NCI-H526 (cell line): ENCODE measurements at regions not wholly inside any gene's neighbourhood (a gene's known extent, or its start where the extent isn't known, plus 50 kb on each side); places are given as distances from the start of the nearest gene placed in this dataset.
"Not testable (repeated sequence)": the region's sequence is repeated elsewhere in the genome, so short reads cannot be mapped to it uniquely, and the experiment has no call there.

Source experiments
- DNase-seq, 2 experiments: peaks; one replicate each; lab custom pipeline; 2025; lab: John Stamatoyannopoulos, UW

DNA sequence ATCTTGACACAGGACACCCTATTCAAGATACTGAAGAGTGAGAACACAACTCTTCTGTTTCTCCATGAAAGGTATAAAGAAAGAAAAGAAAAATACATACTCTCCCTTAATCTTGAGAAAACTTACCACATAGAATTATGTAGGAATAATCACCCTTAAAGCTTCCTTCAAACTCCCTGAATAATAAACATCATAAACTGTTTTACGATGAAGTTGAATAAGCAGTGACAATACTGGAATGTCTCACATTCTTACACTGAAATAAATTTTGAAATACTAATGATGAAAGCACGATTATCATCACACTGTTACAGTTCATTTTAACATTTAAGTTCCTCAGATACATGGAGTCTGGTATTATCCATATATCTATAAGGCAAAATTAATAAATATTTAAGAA, 306.2 kb downstream of the IPMK start:
- DNase-seq = no peak

DNA sequence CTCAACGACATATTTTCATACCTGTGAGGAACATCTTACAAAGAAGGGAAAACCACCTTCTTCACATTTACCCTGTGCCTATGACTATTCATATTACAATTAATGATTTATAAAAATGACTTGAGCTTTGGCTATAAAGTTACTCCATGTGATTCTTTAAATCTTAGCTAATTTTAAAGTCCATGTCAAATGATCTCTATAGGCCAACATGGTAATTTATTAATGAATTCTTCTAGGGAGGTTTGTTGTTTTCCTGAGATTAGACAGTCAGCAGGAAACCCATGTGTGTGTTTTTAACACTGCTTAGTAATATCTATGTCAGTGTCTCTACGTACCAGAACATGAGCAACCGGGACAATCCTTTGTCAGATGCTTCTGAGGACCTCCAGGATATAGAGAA, 307.3 kb downstream of the IPMK start:
- DNase-seq = no peak

DNA sequence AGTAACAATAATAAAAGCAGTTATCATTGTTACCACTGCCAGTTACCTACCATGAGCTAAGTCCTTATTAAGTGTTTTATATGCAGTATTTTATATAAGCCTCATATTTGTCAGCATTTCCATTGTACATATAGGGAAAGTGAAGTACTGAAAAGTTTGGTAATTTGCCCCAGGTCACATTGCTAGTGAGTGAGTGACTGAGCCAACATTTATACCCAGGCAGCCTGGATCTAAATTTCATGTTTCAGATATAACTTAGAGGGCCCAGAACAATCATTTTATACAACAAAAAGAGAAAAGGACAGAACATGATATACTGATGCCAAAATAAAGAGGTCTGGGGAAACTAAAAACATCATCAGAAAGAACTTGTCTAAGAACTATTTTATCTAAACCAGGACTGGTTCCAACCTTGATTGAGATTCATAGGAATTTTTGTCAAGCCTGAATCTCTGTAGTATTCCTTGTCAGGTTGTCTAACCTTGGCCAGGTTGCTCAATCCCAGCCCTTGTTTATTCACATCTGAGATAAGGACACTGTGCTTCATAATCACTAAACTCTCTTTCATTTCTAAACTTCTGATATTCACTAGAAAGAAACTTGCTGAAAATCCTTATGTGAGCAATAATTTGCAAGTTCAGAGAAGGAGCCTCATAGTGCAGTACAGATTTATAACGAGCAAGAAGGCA, 308.2 kb downstream of the IPMK start:
- DNase-seq = no peak

DNA sequence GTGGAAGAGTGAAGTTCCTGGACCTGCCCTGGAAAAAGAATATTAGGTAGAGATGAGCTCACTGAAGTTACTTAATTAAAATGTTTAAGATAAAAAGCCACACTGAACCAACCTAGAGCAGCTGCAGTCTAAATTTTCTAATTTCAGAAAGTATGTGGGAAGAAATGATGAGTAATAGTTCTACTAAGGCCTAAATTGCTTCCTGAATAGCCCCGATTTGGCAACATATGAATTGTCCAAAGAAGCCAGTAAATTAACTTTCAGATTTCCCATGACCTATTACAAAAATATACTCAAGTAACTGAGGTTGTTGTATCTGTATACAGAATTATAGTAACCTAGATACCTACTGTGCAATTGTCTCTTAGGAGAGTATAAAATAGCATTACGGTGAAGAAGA, 312.6 kb downstream of the IPMK start:
- DNase-seq = no peak

DNA sequence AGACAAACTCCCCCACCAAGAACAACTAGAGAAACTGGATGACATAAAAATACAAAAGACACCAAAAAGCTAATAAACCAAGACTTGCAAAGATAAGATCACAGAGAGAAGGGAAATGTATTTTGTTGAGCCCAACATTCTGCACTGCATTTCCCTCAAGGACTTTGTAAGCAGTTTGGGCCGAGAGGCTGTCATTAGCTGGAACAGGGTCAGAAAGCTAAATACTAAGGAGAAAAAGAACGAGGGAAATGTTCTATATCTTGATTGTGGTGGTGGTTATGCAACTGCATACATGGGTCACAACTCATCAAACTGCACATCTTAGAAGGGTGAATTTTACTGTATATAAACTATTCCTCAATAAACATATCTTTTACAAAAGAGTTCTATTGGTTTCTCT, 315.0 kb downstream of the IPMK start:
- DNase-seq = no peak

DNA sequence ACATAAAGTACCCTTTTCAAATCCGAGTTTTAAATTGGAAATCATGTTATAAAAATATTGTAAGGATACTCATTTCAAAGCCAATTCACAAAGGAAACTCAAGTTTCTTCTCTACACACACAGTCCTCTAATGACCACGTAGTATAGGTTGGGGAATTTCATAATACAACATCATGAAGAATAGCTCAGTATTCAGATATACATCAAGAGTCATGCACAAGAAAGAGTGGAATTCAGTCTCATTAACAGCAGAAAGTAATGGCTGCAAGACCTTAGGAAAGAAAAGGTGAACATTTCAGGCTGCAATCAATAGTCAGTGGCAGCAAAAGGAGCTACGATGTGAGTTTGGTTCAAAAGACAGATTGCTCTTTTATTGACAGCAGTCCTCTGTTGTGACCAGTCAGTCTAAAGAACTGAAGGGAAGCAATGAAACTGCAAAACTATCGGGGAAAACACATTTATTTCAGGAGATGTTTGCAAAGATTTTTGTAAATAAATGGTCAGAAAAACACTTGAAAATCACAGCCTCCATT, 317.2 kb downstream of the IPMK start:
- no peak for DNase-seq

DNA sequence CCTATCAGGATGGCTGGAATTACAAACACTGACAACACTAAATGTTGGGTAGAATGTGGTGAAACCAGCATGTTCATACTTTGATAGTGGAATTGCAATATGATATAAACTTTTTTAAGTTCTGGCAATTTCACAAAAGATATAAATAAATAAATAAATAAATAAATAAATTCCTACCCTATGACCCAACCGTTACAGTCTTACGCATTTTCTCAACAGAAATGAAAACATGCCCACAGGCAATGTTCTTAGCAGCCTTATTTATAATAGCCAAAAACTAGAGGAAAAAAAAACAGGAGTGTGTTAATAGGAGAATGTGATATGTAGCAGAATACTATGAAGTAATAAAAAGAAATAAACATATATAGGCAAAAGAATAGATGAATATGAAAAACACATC, 318.9 kb downstream of the IPMK start:
- DNase-seq = no peak

DNA sequence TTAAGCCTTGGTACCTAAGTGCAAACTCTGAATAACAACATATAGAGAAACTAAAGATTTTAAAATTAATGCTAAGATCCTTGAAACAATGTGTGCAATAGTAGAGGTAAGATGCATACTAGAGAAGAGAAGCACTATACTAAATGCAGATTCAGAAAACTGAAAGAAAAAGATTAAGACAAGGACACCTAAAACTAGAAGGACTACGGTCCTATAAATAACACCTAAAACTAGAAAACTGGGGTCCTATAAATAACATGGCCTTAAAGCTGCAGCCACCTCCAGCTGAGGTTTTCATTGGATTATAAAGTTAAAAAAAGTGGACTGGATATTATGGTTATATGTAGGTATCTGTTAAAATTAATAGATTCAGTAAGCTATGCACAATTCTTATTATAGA, 320.9 kb downstream of the IPMK start:
- DNase-seq = no peak

DNA sequence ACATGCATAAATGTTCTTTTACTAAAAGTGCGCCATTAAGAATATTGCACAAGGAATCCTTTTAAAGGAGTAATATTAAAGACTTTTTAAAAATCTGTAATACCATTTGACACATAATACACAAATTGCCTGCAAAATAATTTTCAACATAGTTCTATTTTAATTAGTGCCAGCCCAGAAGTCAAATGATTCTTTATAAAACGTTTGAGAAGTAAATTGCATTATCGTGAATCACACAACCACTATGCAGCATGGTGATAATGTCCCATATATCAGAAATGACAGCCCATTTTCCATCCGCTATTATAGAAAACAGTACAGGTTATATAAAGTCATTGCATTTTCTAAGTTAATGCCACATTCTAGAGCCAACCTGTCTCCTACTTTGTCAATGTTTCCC, 324.0 kb downstream of the IPMK start:
- no peak for DNase-seq

DNA sequence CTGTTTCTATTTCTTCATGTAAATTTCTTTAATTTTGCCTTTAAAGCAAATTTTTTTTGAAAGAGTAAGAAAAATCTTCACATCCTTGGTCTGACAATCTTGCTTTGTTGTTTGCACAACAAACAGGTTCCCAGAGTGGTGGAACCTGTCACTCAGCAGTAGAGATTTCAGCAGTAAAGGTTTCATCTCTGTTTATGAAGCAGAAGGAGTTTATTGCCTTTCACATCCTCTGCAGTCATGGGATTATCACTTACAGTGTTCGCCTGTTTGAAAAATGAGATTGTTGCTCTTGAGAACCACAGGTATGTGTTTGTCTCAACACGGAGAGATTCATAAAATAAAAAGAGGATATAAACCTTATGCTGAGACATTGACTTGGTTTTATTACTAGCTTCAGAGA, 342.6 kb downstream of the IPMK start:
- no peak for DNase-seq

DNA sequence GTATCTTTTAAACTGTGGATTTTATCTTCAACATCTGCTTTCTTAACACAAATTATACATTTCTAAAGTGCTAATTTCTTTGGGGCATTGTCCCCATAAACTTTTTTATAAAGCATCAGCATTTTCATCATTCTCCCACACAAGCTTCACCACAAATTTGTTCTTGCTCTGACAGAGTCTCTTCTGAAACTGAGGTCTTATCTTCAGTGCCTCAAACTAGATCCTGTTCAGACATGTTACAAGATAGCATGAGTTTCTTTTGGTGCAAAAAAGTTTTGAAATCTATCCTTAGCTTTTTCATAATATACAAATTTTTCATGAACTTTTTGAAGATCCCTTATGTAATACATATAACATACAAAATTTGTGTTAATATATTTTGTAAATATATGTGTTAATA, 346.6 kb downstream of the IPMK start:
- no peak for DNase-seq

DNA sequence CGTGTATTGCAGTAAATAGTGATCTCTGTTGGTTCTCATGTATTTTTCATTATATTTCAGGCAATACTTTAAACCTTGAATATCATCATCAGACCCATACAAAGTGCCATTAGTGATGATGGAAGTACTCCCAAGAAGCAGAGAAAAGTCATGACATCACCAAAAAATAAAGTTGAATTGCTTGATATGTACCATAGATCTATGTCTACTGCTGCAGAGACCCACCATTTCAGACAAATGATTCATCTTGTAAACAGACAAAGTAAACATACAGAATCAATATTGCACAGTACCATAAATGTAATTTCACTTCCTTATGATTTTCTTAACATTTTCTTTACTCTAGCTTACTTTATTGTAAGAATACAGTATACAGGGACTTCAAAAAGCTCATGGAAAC, 347.8 kb downstream of the IPMK start:
- no peak for DNase-seq

DNA sequence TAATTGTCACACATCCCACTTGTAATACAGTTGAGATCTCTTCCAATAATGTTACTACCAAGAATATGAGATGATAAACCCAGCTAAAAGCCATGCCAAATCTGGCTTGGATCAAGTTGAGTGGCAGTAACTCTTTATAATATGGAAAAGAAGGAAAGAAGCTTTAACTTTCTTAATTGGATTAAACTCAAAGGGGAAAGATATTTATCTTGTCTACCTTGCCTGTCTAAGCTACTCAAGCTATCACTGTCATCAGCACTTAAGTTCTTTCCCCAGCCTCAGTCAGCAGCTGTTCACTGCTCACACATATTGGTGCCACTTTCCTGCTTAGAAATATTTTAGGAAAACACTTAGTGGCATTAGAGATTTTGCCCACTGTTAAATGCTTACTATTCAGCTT, 350.7 kb downstream of the IPMK start:
- DNase-seq = no peak

DNA sequence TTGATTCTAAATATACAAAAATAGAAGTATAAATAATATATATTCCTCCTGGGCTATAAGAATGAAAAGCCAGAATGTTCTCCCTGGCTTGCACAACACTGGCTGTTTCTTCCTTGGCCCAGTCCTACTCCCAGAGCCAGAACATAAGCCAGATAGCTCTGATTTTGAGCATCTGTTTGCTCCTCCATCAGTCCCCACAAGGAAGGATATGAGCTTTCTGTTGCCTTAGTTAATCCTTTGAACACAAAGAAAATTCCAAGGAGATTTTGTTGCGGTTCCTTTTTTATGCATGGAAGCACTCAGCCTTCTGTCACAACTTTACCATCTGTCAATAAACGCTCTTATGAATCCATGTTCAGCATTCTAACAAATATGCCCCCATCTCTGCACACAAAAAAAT, 361.8 kb downstream of the IPMK start:
- no peak for DNase-seq

DNA sequence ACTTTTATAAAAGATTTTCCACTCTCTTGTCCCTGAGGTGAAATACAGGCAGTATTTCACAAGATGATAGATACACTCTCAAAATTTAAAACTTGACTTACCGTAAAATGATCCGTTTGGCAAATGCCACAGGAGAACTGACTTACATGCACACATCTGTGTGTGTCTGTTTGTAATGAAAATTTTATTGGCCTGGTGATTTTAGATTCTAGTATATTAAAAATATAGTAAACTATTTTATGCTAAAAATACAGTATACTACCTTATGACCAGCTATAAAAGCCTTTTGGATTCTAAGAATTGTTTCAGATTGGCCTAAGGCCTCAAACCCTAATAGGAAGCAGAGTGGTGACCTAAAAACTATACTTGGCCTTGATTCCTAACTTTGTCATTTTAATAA, 362.7 kb downstream of the IPMK start:
- DNase-seq = no peak

DNA sequence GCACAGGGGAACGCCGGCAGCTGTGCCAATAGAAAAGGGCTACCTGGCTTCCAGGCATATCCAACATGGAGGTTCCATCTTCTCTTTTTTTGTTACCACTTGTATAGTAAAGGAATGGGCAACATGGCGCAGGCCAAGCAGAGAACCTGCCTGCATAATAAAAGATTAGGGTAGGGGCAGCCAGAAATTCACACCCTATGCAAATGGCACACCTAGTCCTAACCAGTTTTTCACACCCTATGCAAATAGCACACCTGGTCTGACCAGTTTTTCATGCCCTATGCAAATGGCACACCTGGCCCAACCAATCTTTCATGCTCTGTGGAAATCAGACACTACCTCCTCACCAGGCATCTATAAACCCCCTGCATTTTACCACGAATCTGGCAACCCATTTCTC, 369.5 kb downstream of the IPMK start:
- peak; percentile 94 to 96 for DNase-seq

DNA sequence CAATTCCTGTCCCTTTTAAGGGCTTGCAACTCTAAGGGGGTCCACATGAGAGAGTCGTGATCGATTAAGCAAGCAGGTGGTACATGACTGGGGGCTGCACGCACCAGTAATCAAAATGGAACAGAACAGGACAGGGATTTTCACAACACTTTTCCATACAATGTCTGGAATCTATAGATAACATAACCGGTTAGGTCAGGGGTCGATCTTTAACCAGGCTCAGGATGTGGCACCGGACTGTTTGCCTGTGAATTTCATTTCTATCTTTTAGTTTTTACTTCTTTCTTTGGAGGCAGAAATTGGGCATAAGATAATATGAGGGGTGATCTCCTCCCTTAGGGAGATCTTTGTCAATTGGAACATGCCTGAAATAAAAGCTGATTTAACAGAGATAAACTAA, 370.1 kb downstream of the IPMK start:
- no peak for DNase-seq

DNA sequence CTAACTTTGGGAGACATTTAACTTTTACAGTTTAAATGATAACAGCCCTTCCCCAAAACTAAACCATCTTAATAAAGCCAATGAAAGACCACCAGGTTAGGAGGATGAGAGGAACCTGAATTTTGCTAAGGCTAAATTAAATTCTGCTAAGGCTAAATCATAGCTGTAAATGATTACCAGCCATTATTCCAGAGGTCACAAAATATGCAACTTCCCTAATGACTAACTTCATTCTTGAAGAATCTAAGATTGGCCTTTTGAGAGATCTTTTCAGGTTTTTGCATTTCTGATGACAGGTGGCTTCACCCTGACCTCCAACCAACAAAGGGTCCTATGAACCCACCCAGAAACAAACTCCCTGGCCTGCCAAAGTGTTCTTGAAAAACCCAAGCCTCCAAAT, 373.3 kb downstream of the IPMK start:
- no peak for DNase-seq

DNA sequence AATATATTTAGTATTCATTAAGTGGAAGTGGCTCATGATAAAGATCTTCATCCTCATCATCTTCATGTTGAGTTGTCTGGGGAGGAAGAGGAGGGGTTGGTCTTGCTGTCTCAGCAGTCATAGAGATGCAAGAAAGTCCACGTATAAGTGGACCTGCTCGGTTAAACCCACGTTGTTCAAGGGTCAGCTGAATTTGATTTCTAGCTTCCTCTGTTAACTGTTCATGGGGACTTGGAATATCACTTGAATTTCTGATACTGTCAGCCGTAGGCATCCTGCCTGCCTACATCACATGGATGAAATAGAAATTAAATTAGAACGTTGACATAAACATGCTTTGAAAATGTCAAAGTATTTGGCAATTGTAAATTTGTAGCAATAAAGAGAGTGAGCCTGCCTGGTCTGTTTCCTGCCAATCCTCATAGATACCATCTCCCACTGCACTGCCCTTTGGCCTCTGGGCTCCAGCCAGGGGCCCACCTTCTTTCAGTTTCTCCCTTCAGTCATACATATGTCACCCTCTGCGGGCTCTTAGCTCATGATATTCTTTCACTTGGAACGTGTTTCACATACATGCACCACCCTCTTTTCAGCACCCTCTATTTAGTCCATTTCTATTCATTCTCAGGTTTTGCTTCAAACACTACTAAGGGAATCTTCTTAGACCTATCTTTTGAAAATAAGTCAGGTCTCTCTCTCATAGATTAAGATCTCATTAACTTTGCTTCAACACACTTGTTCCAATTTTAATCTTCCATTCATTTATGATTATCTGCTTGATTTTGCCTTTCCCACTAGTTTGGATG, 376.3 kb downstream of the IPMK start:
- DNase-seq = no peak

DNA sequence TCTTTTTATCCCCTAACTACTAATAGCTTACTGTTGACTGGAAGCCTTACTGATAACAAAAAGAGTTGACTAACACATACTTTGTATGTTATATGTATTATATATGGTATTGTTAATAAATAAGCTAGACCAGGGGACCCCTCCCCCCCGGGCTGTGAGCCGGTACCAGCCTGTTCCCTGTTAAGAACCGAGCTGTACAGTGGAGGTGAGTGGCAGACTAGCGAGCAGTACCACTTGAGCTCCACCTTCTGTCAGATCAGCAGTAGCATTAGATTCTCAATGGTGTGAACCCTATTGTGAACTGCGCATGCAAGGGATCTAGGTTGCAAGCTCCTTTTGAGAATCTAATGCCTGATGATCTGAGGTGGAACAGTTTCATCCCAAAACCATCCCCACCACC, 377.0 kb downstream of the IPMK start:
- DNase-seq = no peak

DNA sequence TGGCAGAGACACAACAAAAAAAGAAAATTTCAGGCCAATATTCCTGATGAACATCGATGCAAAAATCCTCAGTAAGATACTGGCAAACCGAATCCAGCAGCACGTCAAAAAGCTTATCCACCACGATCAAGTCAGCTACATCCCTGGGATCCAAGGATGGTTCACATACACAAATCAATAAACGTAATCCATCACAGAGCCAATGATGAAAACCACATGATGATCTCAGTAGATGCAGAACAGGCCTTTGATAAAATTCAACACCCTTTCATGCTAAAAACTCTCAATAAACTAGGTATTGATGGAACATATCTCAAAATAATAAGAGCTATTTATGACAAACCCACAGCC, 382.1 kb downstream of the IPMK start:
- not testable (repeated sequence) for DNase-seq

DNA sequence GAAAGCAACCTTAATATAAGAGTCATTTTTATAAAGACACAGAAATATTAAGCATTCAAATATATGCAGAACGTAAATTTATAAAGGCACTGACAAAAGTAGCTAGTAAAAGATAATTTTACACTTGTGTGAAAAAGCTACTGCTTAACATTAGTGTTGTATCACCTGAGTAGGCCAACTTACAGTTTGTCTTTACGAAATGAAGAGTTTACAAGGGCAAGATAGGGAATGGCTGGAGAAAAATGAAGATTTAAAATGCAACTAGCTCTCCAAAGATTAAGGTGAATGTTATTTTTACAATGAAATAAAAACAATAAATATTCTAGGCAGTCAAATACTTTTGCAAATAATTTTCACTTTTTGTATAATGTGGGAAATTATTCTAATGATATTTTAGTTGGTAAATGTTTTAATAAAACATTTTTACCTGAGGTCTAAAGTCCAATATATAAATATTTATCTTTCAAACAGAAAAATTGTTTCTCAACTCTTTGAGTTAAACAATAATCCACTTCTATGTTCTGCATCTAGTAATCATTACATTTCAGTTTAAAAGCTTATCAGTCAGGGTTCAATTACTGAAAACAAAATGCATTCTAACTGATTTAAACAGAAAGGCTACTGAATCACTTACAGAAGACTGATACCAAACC, 382.6 kb downstream of the IPMK start:
- DNase-seq = no peak

DNA sequence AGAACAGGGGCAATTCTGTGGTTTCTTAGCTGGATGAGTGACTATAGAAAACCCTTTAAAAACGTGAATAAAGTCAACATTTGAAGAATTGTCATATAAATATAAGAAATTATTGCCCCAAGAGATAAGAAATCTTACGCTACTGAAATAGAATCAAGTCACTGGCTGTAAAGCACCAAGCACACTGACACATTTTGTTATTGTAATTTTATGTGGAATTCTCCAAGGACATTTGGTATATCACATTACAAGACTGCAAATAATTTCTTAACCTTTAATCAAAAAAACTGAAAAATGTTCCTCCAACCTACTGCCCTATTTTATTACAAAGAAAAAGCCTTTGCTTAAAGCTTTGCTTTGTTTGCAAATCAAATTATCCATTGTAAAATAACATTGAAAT, 383.3 kb downstream of the IPMK start:
- peak in 1 of 2 experiments; percentile 6 for DNase-seq
